ENCODE measurements at regions not wholly inside any gene's neighbourhood (a gene's known extent, or its start where the extent isn't known, plus 50 kb on each side); places are given as distances from the start of the nearest gene placed in this dataset.

DNA sequence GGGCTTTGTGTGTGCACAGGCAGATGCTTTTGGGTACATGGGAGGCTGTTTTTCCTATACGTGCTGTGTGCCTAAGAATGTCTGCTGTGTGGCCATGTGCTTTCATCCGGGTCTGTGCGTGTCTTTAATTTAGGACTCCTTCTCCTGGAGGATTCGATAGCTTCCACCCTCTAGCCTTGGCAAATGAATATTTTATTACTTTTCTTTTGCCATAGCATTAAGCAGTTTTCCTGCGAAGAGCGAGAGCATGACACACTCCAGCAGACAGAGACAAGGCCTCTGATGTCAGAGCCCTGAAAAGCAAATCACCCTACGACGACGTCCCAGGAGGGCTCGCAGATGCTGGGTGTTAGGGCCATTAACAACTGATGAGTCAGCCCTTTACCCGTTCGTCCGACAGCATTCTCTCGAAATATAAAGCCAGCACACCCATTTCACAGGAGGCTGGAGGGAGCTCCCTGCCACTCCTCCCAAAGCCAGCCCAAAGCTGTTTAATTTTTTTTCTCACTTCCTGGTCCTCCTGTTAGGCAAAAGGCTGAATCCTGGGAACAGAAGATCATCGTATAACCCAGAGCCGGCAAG is 311.3 kb upstream of the ZMIZ1 start:
- Histone ChIP-seq H3K4me1 (ENCODE audit: insufficient read depth, low read length) (peaks cover 11% of the 10 kb centered on the region; the same call in 1 of the 2 replicates), H3K9me3 (ENCODE audit: insufficient read depth, low read depth, low read length) (no peaks in the 10 kb centered on the region), H3K27me3 (ENCODE audit: insufficient read depth, low read length) (no peaks in the 10 kb centered on the region), H3K27ac (ENCODE audit: low read depth, low read length) (no peak overlapping the region), H3K9ac (ENCODE audit: low read depth, low read length) (no peak overlapping the region), H3K36me3 (ENCODE audit: insufficient read depth, low read length) (no peaks in the 10 kb centered on the region), H3K4me3 (ENCODE audit: low read length) (no peak overlapping the region)
- 54% methylated on average over 16 of the region's 16 CpGs for WGBS

DNA sequence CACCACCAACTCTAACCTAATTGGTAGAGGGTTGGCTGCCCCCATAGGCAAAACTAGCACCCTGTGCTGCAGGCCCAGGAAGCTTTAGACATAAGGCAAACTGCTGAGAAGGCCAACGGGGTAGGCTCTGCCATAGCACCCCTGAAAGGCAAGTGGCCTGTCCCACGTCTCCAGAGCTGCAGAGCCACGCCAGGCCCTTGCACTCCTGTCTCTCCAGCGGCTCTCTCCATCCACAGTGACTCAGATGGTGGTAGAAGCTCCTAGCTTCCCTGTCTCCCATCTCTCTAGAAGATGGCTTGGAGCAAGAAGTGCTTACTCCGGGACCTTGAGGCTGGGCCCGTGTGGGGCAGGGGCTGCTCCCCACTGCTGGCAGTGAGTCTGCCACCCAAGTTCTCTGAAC is 310.6 kb upstream of the ZMIZ1 start:
- H3K4me1 ChIP-seq (ENCODE audit: insufficient read depth, low read length) = peaks cover 11% of the 10 kb centered on the region; the same call in 1 of the 2 replicates
- H3K4me3 ChIP-seq (ENCODE audit: low read length) = no peak overlapping the region
- WGBS = 92% methylated on average over 6 of the region's 6 CpGs
- H3K9ac ChIP-seq (ENCODE audit: low read depth, low read length) = no peak overlapping the region
- H3K27me3 ChIP-seq (ENCODE audit: insufficient read depth, low read length) = no peaks in the 10 kb centered on the region
- H3K9me3 ChIP-seq (ENCODE audit: insufficient read depth, low read depth, low read length) = no peaks in the 10 kb centered on the region
- no peaks in the 10 kb centered on the region for H3K36me3 ChIP-seq (ENCODE audit: insufficient read depth, low read length)
- H3K27ac ChIP-seq (ENCODE audit: low read depth, low read length) = no peak overlapping the region

DNA sequence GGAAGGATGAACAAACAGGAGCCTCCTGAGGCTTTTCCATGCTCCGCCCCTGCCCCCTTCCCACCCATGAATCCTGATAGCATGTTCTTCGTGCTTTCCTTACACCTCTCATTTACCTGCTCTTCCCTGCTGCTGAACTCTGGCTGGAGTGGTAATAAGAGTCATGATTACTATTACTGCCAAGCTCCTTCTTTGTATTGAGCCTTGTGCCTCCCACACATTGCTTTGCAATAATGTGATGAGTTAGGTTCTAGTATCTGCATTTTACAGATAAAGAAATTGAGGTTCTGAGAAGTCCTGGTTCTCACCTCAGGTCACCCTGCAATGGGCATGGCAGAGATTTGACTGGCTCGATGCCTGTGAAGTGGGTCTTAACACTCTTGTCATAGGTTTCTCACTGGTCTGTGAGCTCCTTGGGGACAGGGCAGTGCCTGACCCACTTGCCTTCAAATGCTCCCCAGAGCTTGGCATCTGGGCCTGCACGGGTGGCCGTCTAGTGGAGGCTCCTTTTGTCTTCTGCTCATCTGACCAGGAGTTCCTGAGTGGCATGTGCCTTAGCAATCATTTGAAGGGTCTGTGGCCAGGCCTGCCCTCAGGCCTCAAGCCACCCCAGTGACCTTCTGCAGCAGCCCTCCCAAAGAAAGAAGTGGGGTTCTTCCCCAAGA is 309.2 kb upstream of the ZMIZ1 start:
- WGBS = 84% methylated on average over 4 of the region's 5 CpGs
- Histone ChIP-seq H3K27ac (ENCODE audit: low read depth, low read length) (no peak overlapping the region), H3K4me1 (ENCODE audit: insufficient read depth, low read length) (peaks cover 11% of the 10 kb centered on the region; the same call in 1 of the 2 replicates), H3K27me3 (ENCODE audit: insufficient read depth, low read length) (no peaks in the 10 kb centered on the region), H3K4me3 (ENCODE audit: low read length) (no peak overlapping the region), H3K36me3 (ENCODE audit: insufficient read depth, low read length) (no peaks in the 10 kb centered on the region), H3K9me3 (ENCODE audit: insufficient read depth, low read depth, low read length) (no peaks in the 10 kb centered on the region), H3K9ac (ENCODE audit: low read depth, low read length) (no peak overlapping the region)

DNA sequence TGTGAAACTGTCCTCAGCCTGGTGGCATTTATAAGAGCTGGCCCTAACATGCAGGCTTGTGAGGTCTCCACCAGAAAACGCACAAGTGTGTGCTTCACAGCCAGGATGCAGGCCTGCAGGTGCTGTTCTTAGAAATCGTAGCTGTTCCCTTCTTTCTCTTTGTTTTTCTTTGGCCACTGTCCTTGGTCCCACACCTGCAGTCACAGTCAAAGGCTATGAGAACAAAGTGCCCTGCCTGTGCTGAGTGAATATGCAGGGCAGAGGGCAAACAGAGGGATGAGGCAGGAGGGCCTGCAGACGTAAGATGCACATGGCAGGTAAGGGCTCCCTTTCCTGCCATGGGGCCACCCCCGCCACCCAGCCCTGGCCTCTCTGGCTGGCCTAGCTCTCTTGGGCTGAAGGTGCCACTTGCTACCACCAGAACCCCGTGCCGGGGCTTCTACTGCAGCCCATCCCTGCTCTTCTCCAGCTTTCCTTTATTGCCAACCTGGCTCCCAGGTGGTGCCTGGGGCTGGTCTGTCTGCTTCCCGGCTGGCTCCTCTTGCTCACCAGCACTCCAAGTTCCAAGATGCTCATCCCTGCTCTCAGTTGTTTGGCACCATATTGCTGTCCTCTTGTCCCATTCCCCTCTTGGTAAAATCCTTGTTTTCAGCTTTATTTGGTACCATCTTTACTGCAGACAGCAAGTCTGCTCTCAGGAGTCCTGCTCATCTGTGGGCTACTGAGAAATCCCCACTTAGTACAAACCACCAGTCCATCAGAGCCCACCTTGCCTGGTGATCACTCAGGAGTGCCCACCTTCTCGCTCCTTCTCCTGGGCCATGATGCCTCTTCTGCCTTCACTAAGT is 308.1 kb upstream of the ZMIZ1 start:
- Histone ChIP-seq H3K9me3 (ENCODE audit: insufficient read depth, low read depth, low read length) (no peaks in the 10 kb centered on the region), H3K27me3 (ENCODE audit: insufficient read depth, low read length) (no peaks in the 10 kb centered on the region), H3K9ac (ENCODE audit: low read depth, low read length) (no peak overlapping the region), H3K36me3 (ENCODE audit: insufficient read depth, low read length) (no peaks in the 10 kb centered on the region), H3K4me1 (ENCODE audit: insufficient read depth, low read length) (0 out of 2 replicates have a peak, but pooled peaks cover 8% of the 10 kb centered on the region), H3K27ac (ENCODE audit: low read depth, low read length) (no peak overlapping the region), H3K4me3 (ENCODE audit: low read length) (no peak overlapping the region)
- 88% methylated on average over 8 of the region's 8 CpGs for WGBS

DNA sequence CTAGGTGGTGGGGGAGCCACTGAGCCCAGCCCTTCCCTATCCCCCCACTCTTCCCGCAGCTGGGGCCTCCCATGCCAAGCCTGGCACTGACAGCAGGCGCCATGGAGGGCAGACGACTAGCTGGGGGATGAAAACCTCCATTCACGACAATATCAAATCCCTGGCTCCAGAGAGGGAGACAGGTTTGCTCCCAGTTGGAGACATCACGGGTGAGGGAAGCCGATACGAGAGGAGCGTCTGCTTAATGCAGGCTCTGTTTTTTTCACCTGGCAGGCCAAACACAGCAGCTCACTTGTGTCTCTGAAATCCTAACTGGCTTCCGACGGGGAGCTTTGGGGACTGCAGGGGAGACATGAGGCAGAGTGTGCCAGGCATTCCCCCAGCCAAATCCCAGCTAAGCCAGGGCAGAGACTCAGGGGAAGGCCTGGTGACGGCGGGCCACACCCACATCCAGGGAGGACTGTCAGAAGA is 307.4 kb upstream of the ZMIZ1 start:
- H3K27ac ChIP-seq (ENCODE audit: low read depth, low read length) = no peak overlapping the region
- no peaks in the 10 kb centered on the region for H3K36me3 ChIP-seq (ENCODE audit: insufficient read depth, low read length)
- H3K4me1 ChIP-seq (ENCODE audit: insufficient read depth, low read length) = 0 out of 2 replicates have a peak, but pooled peaks cover 8% of the 10 kb centered on the region
- no peak overlapping the region for H3K9ac ChIP-seq (ENCODE audit: low read depth, low read length)
- no peaks in the 10 kb centered on the region for H3K9me3 ChIP-seq (ENCODE audit: insufficient read depth, low read depth, low read length)
- H3K27me3 ChIP-seq (ENCODE audit: insufficient read depth, low read length) = no peaks in the 10 kb centered on the region
- H3K4me3 ChIP-seq (ENCODE audit: low read length) = no peak overlapping the region
- 87% methylated on average over 12 of the region's 12 CpGs for WGBS

DNA sequence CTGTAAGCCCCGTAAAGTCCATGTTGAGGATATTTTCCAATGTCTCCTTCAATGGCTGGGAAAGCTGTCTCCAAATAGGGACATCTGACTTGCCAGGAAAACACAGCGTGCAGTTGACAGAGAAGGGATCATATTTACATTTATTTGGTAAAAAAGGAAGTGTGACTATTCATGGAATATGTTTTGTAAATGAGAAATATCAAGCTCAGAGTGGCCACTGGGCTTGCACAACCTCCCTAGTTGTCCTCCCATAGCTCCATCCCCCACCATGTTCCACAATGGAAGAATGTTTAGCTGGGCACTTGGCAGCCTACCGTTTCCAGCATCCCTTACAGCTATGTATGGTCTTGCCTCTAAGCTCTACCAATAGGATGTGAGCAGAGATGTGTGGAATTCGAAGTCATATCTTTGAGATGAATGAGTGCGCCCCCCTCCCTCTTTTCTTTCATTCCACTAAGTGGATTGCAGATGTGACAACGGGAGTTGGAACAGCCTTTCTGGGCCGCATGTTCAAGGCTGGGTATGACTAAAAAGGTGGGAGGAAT is 306.6 kb upstream of the ZMIZ1 start:
- 0 out of 2 replicates have a peak, but pooled peaks cover 1% of the 10 kb centered on the region for H3K4me1 ChIP-seq (ENCODE audit: insufficient read depth, low read length)
- H3K4me3 ChIP-seq (ENCODE audit: low read length) = no peak overlapping the region
- no peaks in the 10 kb centered on the region for H3K27me3 ChIP-seq (ENCODE audit: insufficient read depth, low read length)
- H3K27ac ChIP-seq (ENCODE audit: low read depth, low read length) = no peak overlapping the region
- 92% methylated on average over 7 of the region's 7 CpGs for WGBS
- H3K9ac ChIP-seq (ENCODE audit: low read depth, low read length) = no peak overlapping the region
- H3K9me3 ChIP-seq (ENCODE audit: insufficient read depth, low read depth, low read length) = no peaks in the 10 kb centered on the region
- H3K36me3 ChIP-seq (ENCODE audit: insufficient read depth, low read length) = no peaks in the 10 kb centered on the region

DNA sequence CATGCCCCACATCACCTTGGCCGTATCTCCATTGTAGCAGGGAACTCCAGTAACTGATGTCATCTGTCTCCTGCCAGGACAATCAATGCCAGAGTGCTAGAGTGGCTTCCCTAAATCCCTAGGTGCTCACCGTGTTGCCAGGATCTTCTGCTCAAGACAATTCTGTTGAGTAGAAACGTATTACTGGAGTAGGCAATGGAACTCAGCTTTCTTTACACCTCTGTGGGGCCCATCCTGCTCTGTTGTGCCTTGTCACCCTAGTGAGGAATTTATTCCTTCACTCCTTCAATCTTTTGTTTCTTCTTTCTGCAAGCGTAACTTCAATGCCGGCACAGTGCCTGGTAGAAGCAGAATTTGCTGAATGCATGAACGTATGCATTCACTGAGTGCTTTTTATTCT is 305.5 kb upstream of the ZMIZ1 start:
- H3K27ac ChIP-seq (ENCODE audit: low read depth, low read length) = no peak overlapping the region

DNA sequence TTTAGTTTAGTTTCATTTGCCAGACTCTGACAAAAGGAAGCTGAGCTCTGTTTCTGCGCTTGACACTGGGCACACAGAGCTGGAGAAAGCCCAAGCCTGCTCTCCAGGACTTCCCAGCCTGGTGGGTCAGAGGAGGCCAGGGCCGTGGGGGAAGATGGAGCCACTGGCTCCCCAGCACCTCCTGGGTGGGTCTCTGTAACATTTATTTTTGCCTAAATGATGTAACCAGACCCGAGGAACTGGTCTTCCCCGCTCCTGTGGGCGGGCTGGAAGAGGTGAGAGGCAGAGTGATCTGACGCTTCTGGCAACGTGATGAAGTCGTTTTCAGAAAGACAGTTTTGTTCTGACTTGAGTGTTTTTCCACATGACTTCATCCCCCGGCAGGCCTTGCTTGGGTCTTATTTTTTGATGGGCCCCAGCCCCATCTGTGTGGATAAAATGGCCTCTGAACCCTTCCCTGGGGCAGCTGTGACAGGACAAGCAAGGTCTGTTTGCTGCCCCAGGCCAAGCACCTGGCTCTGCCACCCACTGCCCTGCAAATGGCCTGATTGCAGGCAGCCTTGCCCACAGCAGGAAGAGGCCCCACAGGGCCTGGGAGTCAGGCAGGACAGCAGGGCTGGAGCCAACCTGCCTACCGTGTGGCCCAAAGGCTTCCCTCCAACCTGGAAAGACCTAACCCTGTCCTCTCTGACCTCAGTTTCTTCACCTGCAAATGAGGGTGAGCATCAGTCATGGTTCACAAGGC is 304.9 kb upstream of the ZMIZ1 start:
- Histone ChIP-seq H3K9me3 (ENCODE audit: insufficient read depth, low read depth, low read length) (no peaks in the 10 kb centered on the region), H3K9ac (ENCODE audit: low read depth, low read length) (no peak overlapping the region), H3K27me3 (ENCODE audit: insufficient read depth, low read length) (no peaks in the 10 kb centered on the region), H3K4me1 (ENCODE audit: insufficient read depth, low read length) (no peaks in the 10 kb centered on the region), H3K27ac (ENCODE audit: low read depth, low read length) (no peak overlapping the region), H3K4me3 (ENCODE audit: low read length) (no peak overlapping the region), H3K36me3 (ENCODE audit: insufficient read depth, low read length) (no peaks in the 10 kb centered on the region)
- WGBS = 88% methylated on average over 10 of the region's 10 CpGs

More for the DNA sequence above, 305.5 kb upstream of the ZMIZ1 start:
- Histone ChIP-seq H3K27me3 (ENCODE audit: insufficient read depth, low read length) (no peaks in the 10 kb centered on the region), H3K9ac (ENCODE audit: low read depth, low read length) (no peak overlapping the region), H3K4me1 (ENCODE audit: insufficient read depth, low read length) (no peaks in the 10 kb centered on the region), H3K9me3 (ENCODE audit: insufficient read depth, low read depth, low read length) (no peaks in the 10 kb centered on the region), H3K4me3 (ENCODE audit: low read length) (no peak overlapping the region), H3K36me3 (ENCODE audit: insufficient read depth, low read length) (no peaks in the 10 kb centered on the region)
- WGBS = 88% methylated on average over 6 of the region's 6 CpGs

DNA sequence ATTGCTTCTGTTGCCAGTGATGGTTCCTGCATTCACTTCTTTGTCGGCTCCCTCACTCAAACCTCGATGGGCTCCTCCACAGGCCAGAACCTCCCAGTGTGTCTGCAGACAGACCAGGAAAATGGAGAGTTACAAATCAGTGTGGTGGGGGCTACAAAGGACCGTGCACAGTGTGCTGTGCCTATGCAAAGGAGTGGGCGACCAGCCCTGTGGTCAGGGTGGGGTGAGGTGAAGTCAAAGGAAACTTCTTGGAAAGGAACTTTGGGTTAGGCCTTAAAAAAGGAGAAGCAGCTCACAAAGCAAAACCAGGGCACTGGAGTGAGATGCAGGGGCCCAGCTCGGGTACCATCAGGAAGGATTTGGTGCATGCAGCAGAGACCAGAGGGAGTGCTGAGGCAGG is 304.3 kb upstream of the ZMIZ1 start:
- H3K9me3 ChIP-seq (ENCODE audit: insufficient read depth, low read depth, low read length) = no peaks in the 10 kb centered on the region
- H3K9ac ChIP-seq (ENCODE audit: low read depth, low read length) = no peak overlapping the region
- 92% methylated on average over 5 of the region's 5 CpGs for WGBS
- no peaks in the 10 kb centered on the region for H3K36me3 ChIP-seq (ENCODE audit: insufficient read depth, low read length)
- H3K4me3 ChIP-seq (ENCODE audit: low read length) = no peak overlapping the region
- H3K27ac ChIP-seq (ENCODE audit: low read depth, low read length) = no peak overlapping the region
- no peaks in the 10 kb centered on the region for H3K4me1 ChIP-seq (ENCODE audit: insufficient read depth, low read length)
- H3K27me3 ChIP-seq (ENCODE audit: insufficient read depth, low read length) = no peaks in the 10 kb centered on the region

DNA sequence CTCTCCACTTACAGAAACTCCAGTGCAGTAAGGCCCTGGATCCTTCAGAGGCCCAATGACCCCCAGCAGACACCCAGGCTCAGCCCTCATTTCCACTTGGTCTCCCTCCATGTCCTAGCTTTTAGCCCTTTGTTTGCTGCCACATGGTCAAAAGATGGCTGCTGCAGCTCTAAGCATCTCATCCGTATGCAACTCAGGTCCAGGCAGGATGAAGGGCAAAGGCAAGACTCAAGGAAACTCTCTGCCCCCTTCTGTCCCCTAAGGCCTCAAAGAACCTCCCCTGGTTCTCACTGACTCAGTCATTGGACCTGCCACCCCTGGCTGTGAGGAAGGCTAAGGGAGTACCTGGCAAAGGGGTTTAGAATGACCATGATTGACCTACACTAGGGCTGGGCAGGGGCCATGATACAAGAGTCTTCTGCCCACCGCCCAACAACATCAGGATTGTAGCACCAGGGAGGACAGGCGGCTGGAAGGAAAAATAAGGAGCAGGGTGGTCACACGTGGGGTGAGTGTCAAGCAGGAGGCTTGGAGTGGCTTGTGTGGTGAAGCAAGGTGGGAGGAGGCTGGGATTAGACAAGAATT is 303.8 kb upstream of the ZMIZ1 start:
- Histone ChIP-seq H3K4me3 (ENCODE audit: low read length) (no peak overlapping the region), H3K9ac (ENCODE audit: low read depth, low read length) (no peak overlapping the region), H3K4me1 (ENCODE audit: insufficient read depth, low read length) (no peaks in the 10 kb centered on the region), H3K27ac (ENCODE audit: low read depth, low read length) (no peak overlapping the region), H3K36me3 (ENCODE audit: insufficient read depth, low read length) (no peaks in the 10 kb centered on the region), H3K9me3 (ENCODE audit: insufficient read depth, low read depth, low read length) (no peaks in the 10 kb centered on the region), H3K27me3 (ENCODE audit: insufficient read depth, low read length) (no peaks in the 10 kb centered on the region)
- 95% methylated on average over 4 of the region's 4 CpGs for WGBS

All from HUES64 (cell line).